NCI-H82 treated with DMSO at 0.1 percent for 48 hours (cell line): ENCODE measurements at regions not wholly inside any gene's neighbourhood (a gene's known extent, or its start where the extent isn't known, plus 50 kb on each side); places are given as distances from the start of the nearest gene placed in this dataset.
"Not testable (repeated sequence)": the region's sequence is repeated elsewhere in the genome, so short reads cannot be mapped to it uniquely, and the experiment has no call there.

Experiments used
- DNase-seq: peaks from one replicate; lab custom pipeline; 2025; ENCODE audit not compliant: unreplicated experiment; lab: John Stamatoyannopoulos, UW

GRCh38 chr16:31581065-31581464, 53.4 kb downstream of the AHSP start:
- not testable (repeated sequence) for DNase-seq

DNA sequence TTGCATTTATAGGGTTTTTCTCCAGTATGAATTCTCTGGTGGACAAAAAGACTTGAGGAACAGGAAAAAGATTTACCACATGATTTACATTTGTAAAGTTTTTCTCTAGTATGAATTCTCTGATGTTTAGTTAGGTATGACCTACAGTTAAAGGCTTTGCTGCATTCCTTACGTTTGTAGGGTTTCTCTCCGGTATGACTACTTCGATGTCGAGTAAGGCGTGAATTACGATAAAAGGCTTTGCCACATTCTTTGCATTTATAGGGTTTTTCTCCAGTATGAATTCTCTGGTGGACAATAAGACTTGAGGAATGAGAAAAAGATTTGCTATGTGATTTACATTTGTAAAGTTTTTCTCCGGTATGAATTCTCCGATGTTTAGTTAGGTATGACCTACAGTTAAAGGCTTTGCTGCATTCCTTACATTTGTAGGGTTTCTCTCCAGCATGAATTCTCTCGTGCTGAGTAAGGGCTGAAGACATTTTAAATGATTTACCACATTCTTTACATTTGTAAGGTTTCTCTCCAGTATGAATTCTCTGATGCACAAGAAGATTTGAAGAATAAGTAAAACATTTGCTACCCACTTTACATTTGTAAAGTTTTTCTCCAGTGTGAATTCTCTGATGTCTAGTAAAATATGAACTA, 74.2 kb downstream of the AHSP start:
- not testable (repeated sequence) for DNase-seq

- no peak for DNase-seq
Observed at GRCh38 chr16:31618130-31618529, 90.4 kb downstream of the AHSP start.

DNA sequence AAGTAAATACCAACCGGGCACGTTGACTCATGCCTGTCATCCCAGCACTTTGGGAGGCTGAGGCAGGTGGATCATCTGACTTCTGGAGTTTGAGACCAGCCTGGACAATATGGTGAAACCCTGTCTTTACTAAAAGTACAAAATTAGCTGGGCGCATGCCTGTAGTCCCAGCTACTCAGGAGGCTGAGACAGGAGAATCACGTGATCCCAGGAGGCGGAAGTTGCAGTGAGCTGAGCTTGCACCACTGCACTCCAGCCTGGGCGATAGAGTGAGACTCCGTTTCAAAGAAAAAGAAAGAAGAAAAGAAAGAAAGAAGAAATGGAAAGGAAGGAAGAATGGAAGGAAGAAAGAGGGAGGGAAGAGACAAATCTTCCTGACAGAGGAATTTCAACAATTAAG, 108.7 kb downstream of the AHSP start:
- no peak for DNase-seq

- no peak for DNase-seq
Observed at GRCh38 chr16:31641279-31641678, 113.6 kb downstream of the AHSP start.

DNA sequence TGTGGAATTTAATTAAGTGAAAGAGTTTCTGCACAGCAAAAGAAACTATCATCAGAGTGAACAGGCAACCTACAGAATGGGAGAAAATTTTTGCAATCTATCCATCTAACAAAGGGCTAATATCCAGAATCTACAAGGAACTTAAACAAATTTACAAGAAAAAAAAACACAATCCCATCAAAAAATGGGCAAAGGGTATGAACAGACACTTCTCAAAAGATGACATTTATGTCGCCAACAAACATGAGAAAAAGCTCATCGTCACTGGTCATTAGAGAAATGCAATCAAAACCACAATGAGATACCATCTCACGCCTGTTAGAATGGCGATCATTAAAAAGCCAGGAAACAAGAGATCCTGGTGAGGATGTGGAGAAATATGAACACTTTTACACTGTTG, 128.0 kb downstream of the AHSP start:
- DNase-seq = not testable (repeated sequence)

GRCh38 chr16:31664683-31665482, 137.2 kb downstream of the AHSP start:
- no peak for DNase-seq

DNA sequence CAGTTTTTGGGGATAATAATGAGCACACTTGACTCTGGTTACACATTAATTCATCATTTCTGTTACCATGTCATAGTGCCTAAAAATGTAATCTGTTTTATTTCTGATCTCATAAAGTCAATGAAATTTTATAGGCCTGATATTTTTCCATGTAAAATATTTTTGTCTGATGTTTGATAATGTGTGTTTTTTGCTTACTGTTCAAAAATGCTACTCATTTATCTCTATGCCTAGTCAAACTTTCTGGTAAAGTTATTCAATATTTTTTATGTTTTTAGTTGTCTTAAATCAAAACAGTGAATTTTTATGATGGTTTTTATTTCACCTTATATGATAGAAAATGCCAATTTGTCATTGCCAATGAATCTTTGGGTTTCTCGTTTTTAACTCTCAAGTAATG, 147.0 kb downstream of the AHSP start:
- no peak for DNase-seq

DNA sequence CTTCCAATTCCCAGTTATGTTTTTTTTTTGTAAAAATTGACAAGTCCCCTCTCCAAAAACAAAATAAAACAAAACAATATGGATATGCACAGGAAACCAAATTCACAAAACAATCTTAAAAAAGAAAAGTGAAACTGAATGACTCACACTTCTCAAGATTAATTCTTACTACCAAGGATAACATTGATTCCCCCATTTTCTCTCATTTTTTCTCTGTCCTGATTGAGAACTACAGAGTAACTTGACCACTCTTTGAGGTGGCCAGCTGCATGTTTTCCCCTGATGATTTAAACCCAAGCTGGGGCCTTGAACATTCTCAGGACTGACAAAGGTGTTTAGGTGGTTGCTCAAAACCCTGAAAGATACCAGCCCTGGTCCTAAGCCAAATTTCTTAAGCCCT, 149.0 kb downstream of the AHSP start:
- DNase-seq = no peak

GRCh38 chr16:31678649-31679325, 151.1 kb downstream of the AHSP start:
- peak; percentile 15 for DNase-seq

DNA sequence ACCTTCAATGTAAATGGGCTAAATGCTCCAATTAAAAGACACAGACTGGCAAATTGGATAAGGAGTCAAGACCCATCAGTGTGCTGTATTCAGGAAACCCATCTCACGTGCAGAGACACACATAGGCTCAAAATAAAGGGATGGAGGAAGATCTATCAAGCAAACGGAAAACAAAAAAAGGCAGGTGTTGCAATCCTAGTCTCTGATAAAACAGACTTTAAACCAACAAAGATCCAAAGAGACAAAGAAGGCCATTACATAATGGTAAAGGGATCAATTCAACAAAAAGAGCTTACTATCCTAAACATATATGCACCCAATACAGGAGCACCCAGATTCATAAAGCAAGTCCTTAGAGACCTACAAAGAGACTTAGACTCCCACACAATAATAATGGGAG, 161.6 kb downstream of the AHSP start:
- not testable (repeated sequence) for DNase-seq

- DNase-seq = not testable (repeated sequence)
Observed at GRCh38 chr16:31692338-31692737, 164.6 kb downstream of the AHSP start.

DNA sequence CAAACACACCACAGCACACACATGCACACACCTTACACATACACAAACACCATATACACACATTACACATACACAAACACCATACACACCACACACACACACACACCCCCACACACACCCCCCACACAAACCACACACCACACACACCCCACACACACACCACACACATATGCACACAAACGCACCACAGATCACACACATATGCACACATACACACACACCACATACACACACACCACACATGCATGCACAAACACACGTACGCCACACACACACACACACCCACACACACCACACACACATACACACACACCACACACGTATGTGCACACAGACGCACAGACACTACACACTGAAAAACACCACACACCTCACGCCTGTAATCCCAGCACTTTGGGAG, 166.0 kb downstream of the AHSP start:
- no peak for DNase-seq

GRCh38 chr16:31694461-31694860, 166.8 kb downstream of the AHSP start:
- no peak for DNase-seq

DNA sequence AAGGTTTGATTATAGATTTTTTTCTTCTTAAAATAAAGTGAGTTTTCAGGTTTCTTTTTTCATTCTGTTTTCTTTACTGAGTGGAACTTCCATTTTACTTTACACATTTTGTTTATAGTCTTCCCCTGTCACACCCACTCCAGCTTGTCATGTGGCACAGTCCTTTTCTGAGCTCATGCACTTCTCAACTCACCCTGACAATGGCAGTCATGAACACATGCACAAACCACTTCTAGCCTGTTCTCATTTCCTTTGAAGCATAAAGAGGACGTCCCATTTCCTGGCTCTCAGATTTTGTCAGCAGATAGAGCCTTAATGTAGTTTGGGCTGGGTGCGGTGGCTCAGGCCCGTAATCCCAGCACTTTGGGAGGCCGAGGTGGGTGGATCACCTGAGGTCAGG, 168.0 kb downstream of the AHSP start:
- no peak for DNase-seq

- DNase-seq = peak; percentile 15
Observed at GRCh38 chr16:31696968-31697743, 169.5 kb downstream of the AHSP start.

DNA sequence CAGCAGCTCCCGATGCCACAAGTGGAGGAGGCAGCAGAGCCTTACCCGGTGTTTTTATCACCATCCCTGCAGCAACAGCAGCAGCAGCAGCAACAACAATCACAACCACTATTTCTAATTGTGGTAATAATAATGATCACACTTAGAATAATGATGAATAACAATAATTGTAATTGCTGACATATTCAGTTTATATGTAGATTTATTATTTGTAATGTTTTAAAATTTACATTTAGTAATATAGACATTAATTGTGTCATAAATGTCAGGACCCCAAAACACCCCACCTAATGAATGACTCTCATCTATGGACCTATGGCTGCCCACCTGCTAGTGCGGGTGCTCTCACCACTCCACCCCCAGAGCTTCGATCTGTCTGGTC, 170.0 kb downstream of the AHSP start:
- DNase-seq = no peak

DNA sequence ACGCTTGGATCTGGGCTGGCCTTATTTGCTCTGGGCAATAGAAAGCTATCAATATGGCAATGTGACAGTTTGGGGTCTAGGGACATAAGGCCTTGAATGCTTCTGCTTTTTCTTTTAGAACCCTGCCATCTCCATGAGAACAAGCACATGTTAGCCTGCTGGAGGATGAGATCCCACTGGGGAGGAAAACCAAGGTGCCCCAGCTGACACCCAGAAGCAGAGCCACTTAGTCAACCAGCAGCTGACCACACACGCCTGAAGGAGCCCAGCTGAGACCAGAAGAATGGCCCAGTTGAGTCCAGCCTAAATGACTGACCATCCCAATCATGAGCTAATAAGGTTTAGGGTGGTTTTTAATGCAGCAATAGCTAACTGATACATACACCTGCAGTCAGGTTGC, 171.2 kb downstream of the AHSP start:
- DNase-seq = no peak

DNA sequence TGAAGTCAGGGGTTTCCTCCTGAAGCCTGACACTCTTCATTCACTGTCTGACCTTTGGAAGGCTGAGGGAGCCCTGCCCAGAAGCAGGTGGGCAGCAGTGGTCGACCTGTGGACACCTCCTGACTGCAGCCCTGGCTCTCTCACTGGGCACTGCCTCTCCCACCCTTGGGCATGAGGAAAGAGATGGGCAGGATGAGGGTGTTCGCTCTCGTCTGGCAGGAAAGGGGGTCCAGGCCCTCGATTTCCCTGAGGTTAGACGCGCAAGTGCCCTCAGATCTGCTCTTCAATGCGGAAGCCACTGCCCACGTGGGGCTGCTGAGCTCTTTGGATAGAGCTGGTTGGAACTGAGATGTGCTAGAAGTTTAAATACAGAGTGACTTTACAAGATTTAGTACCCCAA, 171.9 kb downstream of the AHSP start:
- no peak for DNase-seq

GRCh38 chr16:31700200-31700529, 172.5 kb downstream of the AHSP start:
- DNase-seq = no peak
